RWPE2 (cell line): ENCODE measurements at regions not wholly inside any gene's neighbourhood (a gene's known extent, or its start where the extent isn't known, plus 50 kb on each side); places are given as distances from the start of the nearest gene placed in this dataset.

Experiments used
- ATAC-seq: fragments of 200-7000 bp; cut with Tn5 transposase; 3 replicates; pipeline ENCODE4 v1.9.1; 2021; ENCODE audit warnings: low read depth
- DNase-seq: peaks from one replicate; pipeline ENCODE4 v3.0.0-alpha.2; 2020; ENCODE audit warnings: low spot score
- H3K27ac ChIP-seq: fragments of 450-650 bp; 2 replicates; pipeline ENCODE4 v1.5.1; 2017; ENCODE audit warnings: mild to moderate bottlenecking; ENCODE audit not compliant: poor library complexity, severe bottlenecking
- H3K27me3 ChIP-seq: fragments of 250-450 bp; sonication (Bioruptor Pico); 2 replicates; pipeline ENCODE4 v1.5.1; 2021; ENCODE audit warnings: mild to moderate bottlenecking, moderate library complexity; ENCODE audit not compliant: insufficient read depth, poor library complexity, severe bottlenecking
- H3K36me3 ChIP-seq: fragments of 250-450 bp; sonication (Bioruptor Pico); 2 replicates; pipeline ENCODE4 v1.5.1; 2020; ENCODE audit warnings: low read depth, mild to moderate bottlenecking, moderate library complexity
- H3K4me1 ChIP-seq: fragments of 250-450 bp; sonication (Bioruptor Pico); 2 replicates; pipeline ENCODE4 v1.5.1; 2021; ENCODE audit warnings: mild to moderate bottlenecking, moderate library complexity; ENCODE audit not compliant: insufficient read depth, poor library complexity, severe bottlenecking
- H3K4me3 ChIP-seq: fragments of 250-450 bp; sonication (Bioruptor Pico); 2 replicates; pipeline ENCODE4 v1.5.1; 2021; ENCODE audit warnings: mild to moderate bottlenecking, moderate library complexity; ENCODE audit not compliant: severe bottlenecking
- H3K9me3 ChIP-seq: fragments of 250-450 bp; sonication (Bioruptor Pico); 2 replicates; pipeline ENCODE4 v1.5.1; 2021; ENCODE audit warnings: mild to moderate bottlenecking, moderate library complexity; ENCODE audit not compliant: severe bottlenecking
- CTCF ChIP-seq: fragments of 450-650 bp; IDR thresholded peaks from one replicate; pipeline ENCODE4 v1.5.1; 2017; ENCODE audit warnings: mild to moderate bottlenecking, moderate library complexity; ENCODE audit not compliant: poor library complexity, severe bottlenecking

GRCh38 chrY:15559169-15559568 lies 1034.8 kb downstream of the NLGN4Y start:
- Histone ChIP-seq H3K4me1 (peaks cover 4% of the 10 kb centered on the region), H3K36me3 (no peaks in the 10 kb centered on the region), H3K4me3 (no peak overlapping the region), H3K27ac (no peak overlapping the region), H3K27me3 (no peaks in the 10 kb centered on the region), H3K9me3 (no peaks in the 10 kb centered on the region)
- ATAC-seq (no peak), DNase-seq (no peak)
- TF ChIP-seq CTCF = peak; percentile 29

GRCh38 chrY:15560840-15561239 lies 1036.5 kb downstream of the NLGN4Y start:
- Histone ChIP-seq H3K4me3 (no peak overlapping the region), H3K36me3 (no peaks in the 10 kb centered on the region), H3K4me1 (no peaks in the 10 kb centered on the region), H3K9me3 (no peaks in the 10 kb centered on the region), H3K27me3 (no peaks in the 10 kb centered on the region), H3K27ac (no peak overlapping the region)
- ATAC-seq (no peak), DNase-seq (no peak)
- TF ChIP-seq CTCF = no peak

- no peak for ATAC-seq
- no peaks in the 10 kb centered on the region for H3K4me1 ChIP-seq
- no peaks in the 10 kb centered on the region for H3K9me3 ChIP-seq
- H3K27ac ChIP-seq = no peak overlapping the region
- no peaks in the 10 kb centered on the region for H3K36me3 ChIP-seq
- DNase-seq = no peak
- no peak overlapping the region for H3K4me3 ChIP-seq
- TF ChIP-seq CTCF = no peak
- no peaks in the 10 kb centered on the region for H3K27me3 ChIP-seq
These were observed 1037.4 kb downstream of the NLGN4Y start for GRCh38 chrY:15561501-15562289.

- Histone ChIP-seq H3K27me3 (no peaks in the 10 kb centered on the region), H3K4me1 (no peaks in the 10 kb centered on the region), H3K27ac (no peak overlapping the region), H3K4me3 (no peak overlapping the region), H3K36me3 (no peaks in the 10 kb centered on the region), H3K9me3 (no peaks in the 10 kb centered on the region)
- ATAC-seq = no peak
- no peak for TF ChIP-seq CTCF
- DNase-seq = no peak
These were observed 1053.6 kb downstream of the NLGN4Y start for GRCh38 chrY:15577886-15578285.

- TF ChIP-seq CTCF = no peak
- DNase-seq (no peak), ATAC-seq (no peak)
- no peaks in the 10 kb centered on the region for H3K9me3 ChIP-seq
- H3K27ac ChIP-seq = no peak overlapping the region
- H3K4me1 ChIP-seq = no peaks in the 10 kb centered on the region
- H3K36me3 ChIP-seq = no peaks in the 10 kb centered on the region
- no peak overlapping the region for H3K4me3 ChIP-seq
- no peaks in the 10 kb centered on the region for H3K27me3 ChIP-seq
These were observed 1054.4 kb downstream of the NLGN4Y start for GRCh38 chrY:15578761-15579160.
